LHCN-M2 (cell line): ENCODE measurements at regions not wholly inside any gene's neighbourhood (a gene's known extent, or its start where the extent isn't known, plus 50 kb on each side); places are given as distances from the start of the nearest gene placed in this dataset.

ENCODE experiments used
- DNase-seq: peaks from one replicate; pipeline ENCODE4 v3.0.0-alpha.2; 2012; ENCODE audit warnings: low read depth

- DNase-seq: no peak
These were observed 66.3 kb upstream of the COL5A1 start for GRCh38 chr9:134575103-134575900.

GRCh38 chr9:134575901-134576176 is 65.8 kb upstream of the COL5A1 start:
- DNase-seq: no peak

DNA sequence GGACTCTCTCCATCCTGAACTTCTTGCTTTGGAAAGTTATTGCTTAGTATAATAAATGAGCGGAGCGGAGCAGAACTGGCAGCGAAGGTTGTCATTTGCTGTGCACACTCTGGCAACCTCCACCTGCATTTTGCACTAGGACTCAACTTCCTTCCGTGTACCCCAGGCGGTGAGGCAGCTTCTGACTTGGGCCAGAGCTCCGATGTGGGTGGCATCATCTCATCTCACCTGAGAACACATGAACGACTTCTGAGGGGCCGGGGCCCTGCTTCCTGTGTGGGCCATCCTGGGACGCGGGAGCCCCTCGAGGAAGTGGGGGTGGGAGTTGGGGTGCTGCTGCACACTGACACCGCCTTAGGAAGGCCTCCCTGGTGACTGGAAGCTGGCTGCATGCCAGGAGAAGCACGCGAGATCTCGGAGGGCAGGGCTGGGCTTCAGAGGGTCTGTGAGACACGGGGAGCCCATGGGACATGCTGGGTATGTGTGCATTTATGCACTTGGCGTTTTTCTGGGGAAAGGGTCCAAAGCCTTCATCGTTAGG is 56.5 kb upstream of the COL5A1 start:
- no peak for DNase-seq

DNA sequence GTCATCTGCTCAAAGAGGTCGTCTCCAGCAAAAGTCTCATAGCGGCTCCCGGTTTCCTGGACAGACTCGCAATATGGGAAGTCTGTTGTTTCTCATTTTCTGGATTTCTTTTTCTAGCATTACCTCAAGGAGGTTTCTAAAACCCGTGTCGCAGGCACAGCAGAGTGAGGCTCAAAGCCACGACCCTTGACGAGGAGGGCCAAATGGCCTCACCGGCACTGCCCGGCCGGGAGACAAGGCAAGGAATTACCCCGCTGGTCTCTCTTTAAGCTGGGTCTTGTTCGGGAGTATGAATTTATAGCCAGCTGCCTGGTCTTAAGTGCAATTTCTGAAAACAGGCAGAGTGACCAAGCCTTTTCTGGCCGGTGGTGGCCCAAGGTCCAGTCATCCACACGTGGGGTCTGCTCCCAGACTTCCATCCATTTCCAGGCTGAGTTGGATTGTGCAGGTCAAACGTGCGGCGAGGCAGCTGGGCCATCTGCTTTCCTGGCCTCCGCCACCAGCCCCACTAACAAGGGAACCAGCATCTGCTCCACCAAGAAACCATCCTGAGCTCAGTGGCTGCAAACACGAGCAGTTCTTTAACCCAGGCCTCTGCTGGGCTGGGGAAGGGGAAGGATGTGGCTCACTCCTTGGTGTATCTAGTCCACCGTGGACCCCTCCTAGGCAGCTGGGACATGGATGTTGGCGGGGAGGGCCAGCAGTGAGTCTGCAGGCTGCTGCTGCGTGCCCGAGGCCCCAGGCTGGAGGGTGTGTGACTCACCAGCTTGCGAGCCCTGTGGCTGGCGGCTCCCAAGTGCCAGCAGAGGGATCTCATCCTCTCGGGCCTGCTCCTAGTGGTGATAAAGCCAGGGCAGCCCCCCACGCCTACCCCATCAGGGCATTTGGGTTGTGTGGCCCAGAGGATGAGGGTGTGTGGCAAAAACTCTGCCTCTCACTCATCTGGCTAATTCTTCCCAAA is 55.6 kb upstream of the COL5A1 start:
- peak; percentile 74 for DNase-seq

DNA sequence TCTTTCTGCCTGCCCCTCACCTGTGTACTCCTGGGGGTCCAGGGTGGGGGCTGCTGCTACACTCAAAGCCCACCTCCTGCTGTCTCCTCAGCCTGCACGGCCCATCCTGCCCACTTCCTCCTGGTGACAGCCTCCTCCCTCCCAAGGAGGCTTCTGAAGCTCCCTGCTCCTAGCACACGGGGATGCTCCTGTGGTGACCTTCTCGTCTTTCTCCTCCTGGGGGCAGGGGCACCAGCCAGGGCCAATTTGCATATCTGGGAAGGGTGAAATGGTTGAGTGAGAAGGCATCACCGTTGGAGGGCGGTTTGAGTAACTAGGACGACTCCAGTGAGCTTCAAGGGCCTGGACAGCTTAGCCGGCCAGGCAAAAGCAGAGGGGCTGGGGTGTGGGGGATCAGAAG is 51.9 kb upstream of the COL5A1 start:
- DNase-seq: no peak

DNA sequence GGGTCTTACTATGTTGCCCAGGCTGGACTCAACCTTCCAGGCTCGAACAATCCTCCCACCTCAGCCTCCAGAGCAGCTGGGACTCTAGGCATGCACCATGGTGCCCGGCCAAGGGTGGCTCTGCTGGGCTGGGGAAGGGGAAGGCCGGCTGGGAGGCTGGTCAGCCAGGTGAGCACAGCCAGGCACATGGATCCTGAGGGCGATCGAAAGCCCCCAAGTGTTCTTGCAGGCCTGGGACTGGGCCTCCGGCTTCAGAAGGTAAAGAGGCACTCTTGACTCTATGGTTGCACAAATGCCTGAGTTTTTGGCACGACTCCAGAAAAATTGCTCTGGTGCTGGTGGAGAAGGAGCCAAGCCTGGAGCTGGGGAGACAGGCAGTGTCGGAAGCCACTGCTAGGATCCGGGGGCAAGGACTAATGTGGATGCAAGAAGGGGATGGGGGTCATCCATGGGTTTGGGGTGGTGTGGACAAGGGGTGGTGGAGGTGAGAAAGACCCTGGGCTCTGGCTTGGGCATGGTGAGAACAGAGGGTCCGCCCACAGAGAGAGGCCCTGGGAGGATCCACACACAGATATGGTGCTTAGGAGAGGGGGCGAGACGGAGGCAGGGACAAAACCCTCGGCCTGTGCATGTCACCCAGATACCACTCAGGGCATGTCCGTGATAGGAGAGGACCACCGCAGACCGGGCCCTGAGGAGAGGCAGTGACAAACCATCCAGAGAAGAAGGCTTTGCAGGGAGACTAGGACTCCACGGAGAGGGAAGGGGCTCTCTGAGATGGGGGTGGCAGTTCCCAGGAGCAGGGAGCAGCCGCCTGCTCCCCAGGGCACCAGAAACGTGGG is 51.1 kb upstream of the COL5A1 start:
- DNase-seq: no peak

GRCh38 chr9:134591082-134591571 is 50.5 kb upstream of the COL5A1 start:
- DNase-seq: no peak

- DNase-seq: no peak
These were observed 50.0 kb upstream of the COL5A1 start for GRCh38 chr9:134591573-134591981.
